Nephron (organoid): ENCODE measurements at regions not wholly inside any gene's neighbourhood (a gene's known extent, or its start where the extent isn't known, plus 50 kb on each side); places are given as distances from the start of the nearest gene placed in this dataset.
A peak's percentile ranks its signal among the peaks of the same experiment; 100 is the strongest.

Experiments
- H3K27ac Mint-ChIP-seq, 3 experiments: 2 replicates each; pipeline ENCODE4 v1.8.0; 2020; ENCODE audit warnings: mixed read lengths in 3 of 3, mild to moderate bottlenecking in 2 of 3, moderate library complexity in 1 of 3
- H3K27me3 Mint-ChIP-seq: 2 replicates; pipeline ENCODE4 v1.8.0; 2021; ENCODE audit warnings: low read depth, mild to moderate bottlenecking, moderate library complexity, mixed read lengths
- H3K36me3 Mint-ChIP-seq: 2 replicates; pipeline ENCODE4 v1.8.0; 2020; ENCODE audit warnings: low read depth, mixed read lengths
- H3K4me1 Mint-ChIP-seq: 2 replicates; pipeline ENCODE4 v1.8.0; 2020; ENCODE audit warnings: mixed read lengths
- H3K4me3 Mint-ChIP-seq, 3 experiments: 2 replicates each; pipeline ENCODE4 v1.8.0; 2020; ENCODE audit warnings: mild to moderate bottlenecking in 3 of 3, mixed read lengths in 3 of 3, moderate library complexity in 2 of 3
- H3K9me3 Mint-ChIP-seq: 2 replicates; pipeline ENCODE4 v1.8.0; 2020; ENCODE audit warnings: mixed read lengths
- CTCF ChIP-seq, 3 experiments: fragments of 200-600 bp; sonication (generic); IDR thresholded peaks; one replicate each; pipeline ENCODE4 v1.5.0; 2021; ENCODE audit warnings: antibody characterized with exemption in 3 of 3; ENCODE audit not compliant: unreplicated experiment in 3 of 3

- peaks cover 27% of the 10 kb centered on the region for H3K4me1 Mint-ChIP-seq
- no peak for TF ChIP-seq CTCF (IDR thresholded peaks at IDR 0.05; ENCODE audit: unreplicated experiment in 3 of 3)
- H3K27ac Mint-ChIP-seq, result peak overlapping the region; percentile 69 to 73 (median 73)
- no peaks in the 10 kb centered on the region for H3K27me3 Mint-ChIP-seq
- no peaks in the 10 kb centered on the region for H3K36me3 Mint-ChIP-seq
- H3K4me3 Mint-ChIP-seq, result no peak overlapping the region
- H3K9me3 Mint-ChIP-seq, result no peaks in the 10 kb centered on the region
Measured at GRCh38 chr3:4897765-4898453, 81.3 kb upstream of the BHLHE40 start.

GRCh38 chr3:4898454-4899313, 80.6 kb upstream of the BHLHE40 start:
- Mint-ChIP-seq H3K27ac (peak overlapping the region; percentile 19 to 73 (median 69)), H3K9me3 (no peaks in the 10 kb centered on the region), H3K27me3 (no peaks in the 10 kb centered on the region), H3K36me3 (no peaks in the 10 kb centered on the region), H3K4me3 (no peak overlapping the region), H3K4me1 (peaks cover 27% of the 10 kb centered on the region)
- no peak for TF ChIP-seq CTCF (IDR thresholded peaks at IDR 0.05; ENCODE audit: unreplicated experiment in 3 of 3)

GRCh38 chr3:4899710-4900109, 79.5 kb upstream of the BHLHE40 start:
- H3K9me3 Mint-ChIP-seq, result no peaks in the 10 kb centered on the region
- H3K4me3 Mint-ChIP-seq, result no peak overlapping the region
- TF ChIP-seq CTCF (IDR thresholded peaks at IDR 0.05; ENCODE audit: unreplicated experiment in 3 of 3), result no peak
- H3K27ac Mint-ChIP-seq, result no peak overlapping the region
- peaks cover 28% of the 10 kb centered on the region for H3K4me1 Mint-ChIP-seq
- no peaks in the 10 kb centered on the region for H3K36me3 Mint-ChIP-seq
- H3K27me3 Mint-ChIP-seq, result no peaks in the 10 kb centered on the region

- H3K4me1 Mint-ChIP-seq, result peaks cover 34% of the 10 kb centered on the region
- no peaks in the 10 kb centered on the region for H3K36me3 Mint-ChIP-seq
- no peaks in the 10 kb centered on the region for H3K9me3 Mint-ChIP-seq
- TF ChIP-seq CTCF (IDR thresholded peaks at IDR 0.05; ENCODE audit: unreplicated experiment in 3 of 3), result no peak
- H3K4me3 Mint-ChIP-seq, result no peak overlapping the region
- H3K27ac Mint-ChIP-seq, result no peak overlapping the region
- H3K27me3 Mint-ChIP-seq, result no peaks in the 10 kb centered on the region
Measured at GRCh38 chr3:4900298-4900697, 78.9 kb upstream of the BHLHE40 start.

- no peak for TF ChIP-seq CTCF (IDR thresholded peaks at IDR 0.05; ENCODE audit: unreplicated experiment in 3 of 3)
- Mint-ChIP-seq H3K27me3 (no peaks in the 10 kb centered on the region), H3K4me3 (no peak overlapping the region), H3K27ac (peak overlapping the region; percentile 34 to 89 (median 62)), H3K36me3 (no peaks in the 10 kb centered on the region), H3K9me3 (no peaks in the 10 kb centered on the region), H3K4me1 (peaks cover 38% of the 10 kb centered on the region)
Measured at GRCh38 chr3:4904811-4905695, 74.2 kb upstream of the BHLHE40 start.
